Uterus (tissue), 2 donors: ENCODE measurements at regions not wholly inside any gene's neighbourhood (a gene's known extent, or its start where the extent isn't known, plus 50 kb on each side); places are given as distances from the start of the nearest gene placed in this dataset.

Source experiments
- CTCF ChIP-seq, 4 experiments: fragments of 200-600 bp in 2 of 4; fragments of 450-650 bp in 2 of 4; sonication (generic) in 2 of 4; IDR thresholded peaks; one replicate each; pipeline ENCODE4 v1.5.1; 2016 to 2019; ENCODE audit warnings: antibody characterized with exemption in 4 of 4, mild to moderate bottlenecking in 2 of 4, moderate library complexity in 1 of 4
- POLR2A ChIP-seq, 2 donors: fragments of 450-650 bp; IDR thresholded peaks; one replicate each; pipeline ENCODE4 v1.6.1; 2016; ENCODE audit warnings: antibody characterized with exemption in 2 of 2, mild to moderate bottlenecking in 1 of 2, moderate library complexity in 1 of 2

- no peak for TF ChIP-seq CTCF (IDR thresholded peaks at IDR 0.05)
- TF ChIP-seq POLR2A (IDR thresholded peaks at IDR 0.05), result no peak
Measured at GRCh38 chr10:71070741-71071140, 141.6 kb upstream of the UNC5B start.
